PFSK-1 (cell line): ENCODE measurements at regions not wholly inside any gene's neighbourhood (a gene's known extent, or its start where the extent isn't known, plus 50 kb on each side); places are given as distances from the start of the nearest gene placed in this dataset.

Experiments
- FOXP2 ChIP-seq: optimal IDR thresholded peaks from 2 replicates; pipeline ENCODE3; 2011; ENCODE audit warnings: borderline replicate concordance, control low read depth, inconsistent platforms; ENCODE audit not compliant: insufficient read depth; ENCODE audit errors: extremely low read length, extremely low read depth
- POLR2AphosphoS5 ChIP-seq: IDR thresholded peaks from 2 replicates; pipeline ENCODE4 v1.6.1; 2012; ENCODE audit warnings: low read depth, mild to moderate bottlenecking, control low read depth, low read length, moderate library complexity
- REST ChIP-seq, 2 experiments: IDR thresholded peaks; 2 replicates each; pipeline versions ENCODE4 v1.6.1 to v1.8.0; 2011 to 2012; ENCODE audit warnings: low read depth in 2 of 2, low read length in 2 of 2, control low read depth in 1 of 2, inconsistent platforms in 1 of 2, mild to moderate bottlenecking in 1 of 2, moderate library complexity in 1 of 2; ENCODE audit not compliant: insufficient read depth in 1 of 2
- SIN3A ChIP-seq: IDR thresholded peaks from 2 replicates; pipeline ENCODE4 v1.6.1; 2012; ENCODE audit warnings: mild to moderate bottlenecking, low read length, moderate library complexity, borderline replicate concordance; ENCODE audit not compliant: insufficient read depth
- TAF1 ChIP-seq: IDR thresholded peaks from 2 replicates; pipeline ENCODE4 v1.6.1; 2012; ENCODE audit warnings: low read length, control low read depth, borderline replicate concordance; ENCODE audit not compliant: insufficient read depth

GRCh38 chr4:111174331-111174730 is 551.5 kb upstream of the PITX2 start:
- no peak for TF ChIP-seq REST (IDR thresholded peaks at IDR 0.05; ENCODE audit: insufficient read depth in 1 of 2, low read depth in 2 of 2, low read length in 2 of 2)
- TF ChIP-seq POLR2AphosphoS5, result no peak
- no peak for TF ChIP-seq SIN3A
- no peak for TF ChIP-seq TAF1
- no peak for TF ChIP-seq FOXP2

- no peak for TF ChIP-seq TAF1
- TF ChIP-seq POLR2AphosphoS5, result no peak
- TF ChIP-seq FOXP2, result no peak
- TF ChIP-seq SIN3A, result no peak
- no peak for TF ChIP-seq REST (IDR thresholded peaks at IDR 0.05; ENCODE audit: insufficient read depth in 1 of 2, low read depth in 2 of 2, low read length in 2 of 2)
These were observed 555.4 kb upstream of the PITX2 start for GRCh38 chr4:111178231-111178630.

GRCh38 chr4:111187108-111187507 is 564.2 kb upstream of the PITX2 start:
- no peak for TF ChIP-seq FOXP2
- no peak for TF ChIP-seq SIN3A
- no peak for TF ChIP-seq REST (IDR thresholded peaks at IDR 0.05; ENCODE audit: insufficient read depth in 1 of 2, low read depth in 2 of 2, low read length in 2 of 2)
- TF ChIP-seq POLR2AphosphoS5, result no peak
- TF ChIP-seq TAF1, result no peak

GRCh38 chr4:111198446-111198845 is 575.6 kb upstream of the PITX2 start:
- TF ChIP-seq TAF1, result no peak

GRCh38 chr4:111204797-111205196 is 581.9 kb upstream of the PITX2 start:
- no peak for TF ChIP-seq TAF1
- TF ChIP-seq SIN3A, result no peak
- no peak for TF ChIP-seq FOXP2
- no peak for TF ChIP-seq POLR2AphosphoS5
- TF ChIP-seq REST (IDR thresholded peaks at IDR 0.05; ENCODE audit: insufficient read depth in 1 of 2, low read depth in 2 of 2, low read length in 2 of 2), result no peak
